Muscle of arm (tissue), 1 donor: ENCODE measurements at regions not wholly inside any gene's neighbourhood (a gene's known extent, or its start where the extent isn't known, plus 50 kb on each side); places are given as distances from the start of the nearest gene placed in this dataset.
"Not testable (repeated sequence)": the region's sequence is repeated elsewhere in the genome, so short reads cannot be mapped to it uniquely, and the experiment has no call there.

Experiments
- DNase-seq: peaks from one replicate; pipeline ENCODE4 v3.0.0-alpha.2; 2013

GRCh38 chr7:118418433-118418832 is 193.9 kb downstream of the ANKRD7 start:
- DNase-seq = no peak

GRCh38 chr7:118420888-118421287 is 196.4 kb downstream of the ANKRD7 start:
- no peak for DNase-seq

- DNase-seq = no peak
Observed at GRCh38 chr7:118429141-118429540, 204.6 kb downstream of the ANKRD7 start.

GRCh38 chr7:118436663-118437062 is 212.2 kb downstream of the ANKRD7 start:
- DNase-seq = no peak

GRCh38 chr7:118449030-118449429 is 224.5 kb downstream of the ANKRD7 start:
- not testable (repeated sequence) for DNase-seq

GRCh38 chr7:118449797-118450567 is 225.5 kb downstream of the ANKRD7 start:
- no peak for DNase-seq

- no peak for DNase-seq
Observed at GRCh38 chr7:118452128-118452527, 227.6 kb downstream of the ANKRD7 start.

- no peak for DNase-seq
Observed at GRCh38 chr7:118467381-118467780, 242.9 kb downstream of the ANKRD7 start.

GRCh38 chr7:118472581-118472980 is 248.1 kb downstream of the ANKRD7 start:
- DNase-seq = no peak

- no peak for DNase-seq
Observed at GRCh38 chr7:118473271-118473670, 248.8 kb downstream of the ANKRD7 start.

- no peak for DNase-seq
Observed at GRCh38 chr7:118476036-118476435, 251.5 kb downstream of the ANKRD7 start.

- no peak for DNase-seq
Observed at GRCh38 chr7:118477036-118477435, 252.5 kb downstream of the ANKRD7 start.

GRCh38 chr7:118478236-118478635 is 253.7 kb downstream of the ANKRD7 start:
- DNase-seq = no peak

GRCh38 chr7:118478931-118479330 is 254.4 kb downstream of the ANKRD7 start:
- DNase-seq = no peak

- no peak for DNase-seq
Observed at GRCh38 chr7:118492466-118492865, 268.0 kb downstream of the ANKRD7 start.

- DNase-seq = no peak
Observed at GRCh38 chr7:118496138-118496644, 271.7 kb downstream of the ANKRD7 start.

GRCh38 chr7:118502235-118502634 is 277.7 kb downstream of the ANKRD7 start:
- no peak for DNase-seq

GRCh38 chr7:118511146-118511545 is 286.6 kb downstream of the ANKRD7 start:
- DNase-seq = no peak

GRCh38 chr7:118517275-118517674 is 292.8 kb downstream of the ANKRD7 start:
- no peak for DNase-seq

- DNase-seq = no peak
Observed at GRCh38 chr7:118525020-118525419, 300.5 kb downstream of the ANKRD7 start.

GRCh38 chr7:118531566-118531965 is 307.1 kb downstream of the ANKRD7 start:
- no peak for DNase-seq

GRCh38 chr7:118559207-118559606 is 334.7 kb downstream of the ANKRD7 start:
- no peak for DNase-seq

GRCh38 chr7:118563311-118563710 is 338.8 kb downstream of the ANKRD7 start:
- no peak for DNase-seq

- no peak for DNase-seq
Observed at GRCh38 chr7:118572604-118573003, 348.1 kb downstream of the ANKRD7 start.
